Panc1 (cell line): ENCODE measurements at regions not wholly inside any gene's neighbourhood (a gene's known extent, or its start where the extent isn't known, plus 50 kb on each side); places are given as distances from the start of the nearest gene placed in this dataset.

ENCODE experiments used
- CTCF ChIP-seq: fragments of 450-650 bp; IDR thresholded peaks from 2 replicates; pipeline ENCODE4 v1.5.1; 2017; ENCODE audit warnings: mild to moderate bottlenecking
- POLR2AphosphoS5 ChIP-seq: IDR thresholded peaks from 2 replicates; pipeline ENCODE4 v1.6.1; 2012; ENCODE audit warnings: mild to moderate bottlenecking, low read depth, low read length, moderate library complexity
- TCF7L2 ChIP-seq: IDR thresholded peaks from 2 replicates; pipeline ENCODE4 v1.6.1; 2011; ENCODE audit warnings: mild to moderate bottlenecking, low read depth, low read length, inconsistent platforms
- TF ChIP-seq, protein P1 (sequence below), 2 experiments: IDR thresholded peaks; 2 replicates each; pipeline ENCODE4 v1.6.1; 2011 to 2012; ENCODE audit warnings: low read depth in 2 of 2, control low read depth in 1 of 2, low read length in 1 of 2, mild to moderate bottlenecking in 1 of 2, moderate library complexity in 1 of 2; ENCODE audit not compliant: insufficient read depth in 1 of 2

DNA sequence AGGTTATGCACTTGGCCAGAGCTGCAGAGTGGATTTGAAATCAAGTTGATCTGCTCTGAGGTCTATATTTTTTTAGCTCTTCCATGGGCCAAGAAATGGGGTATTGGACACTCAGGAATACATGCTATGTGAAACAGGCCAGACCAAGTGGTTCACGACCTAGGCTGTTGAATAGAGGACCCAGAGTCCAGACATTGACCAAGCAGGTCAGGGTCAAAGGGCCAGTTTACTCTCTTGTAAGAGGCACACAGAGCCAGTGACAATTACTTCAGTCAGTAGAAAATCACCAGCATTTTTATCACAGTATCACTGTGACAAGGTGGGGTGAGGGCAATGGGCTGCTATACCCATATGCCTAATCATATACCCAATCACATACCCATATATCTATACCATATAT, 320.6 kb upstream of the RORA start:
- no peak for TF ChIP-seq CTCF
- no peak for TF ChIP-seq TCF7L2
- no peak for TF ChIP-seq POLR2AphosphoS5
- TF ChIP-seq, protein P1, sequence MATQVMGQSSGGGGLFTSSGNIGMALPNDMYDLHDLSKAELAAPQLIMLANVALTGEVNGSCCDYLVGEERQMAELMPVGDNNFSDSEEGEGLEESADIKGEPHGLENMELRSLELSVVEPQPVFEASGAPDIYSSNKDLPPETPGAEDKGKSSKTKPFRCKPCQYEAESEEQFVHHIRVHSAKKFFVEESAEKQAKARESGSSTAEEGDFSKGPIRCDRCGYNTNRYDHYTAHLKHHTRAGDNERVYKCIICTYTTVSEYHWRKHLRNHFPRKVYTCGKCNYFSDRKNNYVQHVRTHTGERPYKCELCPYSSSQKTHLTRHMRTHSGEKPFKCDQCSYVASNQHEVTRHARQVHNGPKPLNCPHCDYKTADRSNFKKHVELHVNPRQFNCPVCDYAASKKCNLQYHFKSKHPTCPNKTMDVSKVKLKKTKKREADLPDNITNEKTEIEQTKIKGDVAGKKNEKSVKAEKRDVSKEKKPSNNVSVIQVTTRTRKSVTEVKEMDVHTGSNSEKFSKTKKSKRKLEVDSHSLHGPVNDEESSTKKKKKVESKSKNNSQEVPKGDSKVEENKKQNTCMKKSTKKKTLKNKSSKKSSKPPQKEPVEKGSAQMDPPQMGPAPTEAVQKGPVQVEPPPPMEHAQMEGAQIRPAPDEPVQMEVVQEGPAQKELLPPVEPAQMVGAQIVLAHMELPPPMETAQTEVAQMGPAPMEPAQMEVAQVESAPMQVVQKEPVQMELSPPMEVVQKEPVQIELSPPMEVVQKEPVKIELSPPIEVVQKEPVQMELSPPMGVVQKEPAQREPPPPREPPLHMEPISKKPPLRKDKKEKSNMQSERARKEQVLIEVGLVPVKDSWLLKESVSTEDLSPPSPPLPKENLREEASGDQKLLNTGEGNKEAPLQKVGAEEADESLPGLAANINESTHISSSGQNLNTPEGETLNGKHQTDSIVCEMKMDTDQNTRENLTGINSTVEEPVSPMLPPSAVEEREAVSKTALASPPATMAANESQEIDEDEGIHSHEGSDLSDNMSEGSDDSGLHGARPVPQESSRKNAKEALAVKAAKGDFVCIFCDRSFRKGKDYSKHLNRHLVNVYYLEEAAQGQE (IDR thresholded peaks at IDR 0.05; ENCODE audit: insufficient read depth in 1 of 2, low read depth in 2 of 2, low read length in 1 of 2), result no peak
